ENCODE measurements at regions not wholly inside any gene's neighbourhood (a gene's known extent, or its start where the extent isn't known, plus 50 kb on each side); places are given as distances from the start of the nearest gene placed in this dataset.

DNA sequence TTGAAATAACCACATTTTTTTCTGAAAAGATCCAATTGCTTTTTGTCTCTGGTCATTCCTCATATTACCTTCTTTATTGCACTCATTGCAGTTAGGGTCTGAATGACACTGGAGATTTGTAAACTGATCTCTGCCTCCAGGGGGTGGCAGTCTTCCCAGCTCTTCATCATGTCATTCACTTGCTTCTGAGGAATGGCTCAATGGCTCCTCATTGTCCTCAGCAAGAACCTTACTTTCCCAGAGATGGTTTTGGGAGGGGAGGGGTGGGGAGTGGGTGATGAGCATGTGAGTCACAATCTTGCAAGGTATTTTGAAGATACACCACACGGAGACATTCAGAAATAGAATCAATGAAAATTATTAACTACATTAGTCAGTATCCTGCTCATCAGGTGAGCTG, 159.8 kb upstream of the GAS1 start:
- no peak for TF ChIP-seq POLR2A (IDR thresholded peaks at IDR 0.05)
- TF ChIP-seq, protein P1, sequence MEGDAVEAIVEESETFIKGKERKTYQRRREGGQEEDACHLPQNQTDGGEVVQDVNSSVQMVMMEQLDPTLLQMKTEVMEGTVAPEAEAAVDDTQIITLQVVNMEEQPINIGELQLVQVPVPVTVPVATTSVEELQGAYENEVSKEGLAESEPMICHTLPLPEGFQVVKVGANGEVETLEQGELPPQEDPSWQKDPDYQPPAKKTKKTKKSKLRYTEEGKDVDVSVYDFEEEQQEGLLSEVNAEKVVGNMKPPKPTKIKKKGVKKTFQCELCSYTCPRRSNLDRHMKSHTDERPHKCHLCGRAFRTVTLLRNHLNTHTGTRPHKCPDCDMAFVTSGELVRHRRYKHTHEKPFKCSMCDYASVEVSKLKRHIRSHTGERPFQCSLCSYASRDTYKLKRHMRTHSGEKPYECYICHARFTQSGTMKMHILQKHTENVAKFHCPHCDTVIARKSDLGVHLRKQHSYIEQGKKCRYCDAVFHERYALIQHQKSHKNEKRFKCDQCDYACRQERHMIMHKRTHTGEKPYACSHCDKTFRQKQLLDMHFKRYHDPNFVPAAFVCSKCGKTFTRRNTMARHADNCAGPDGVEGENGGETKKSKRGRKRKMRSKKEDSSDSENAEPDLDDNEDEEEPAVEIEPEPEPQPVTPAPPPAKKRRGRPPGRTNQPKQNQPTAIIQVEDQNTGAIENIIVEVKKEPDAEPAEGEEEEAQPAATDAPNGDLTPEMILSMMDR (IDR thresholded peaks at IDR 0.05): no peak
